ENCODE measurements at regions not wholly inside any gene's neighbourhood (a gene's known extent, or its start where the extent isn't known, plus 50 kb on each side); places are given as distances from the start of the nearest gene placed in this dataset.

GRCh38 chr20:24795436-24795835, 153.6 kb upstream of the CST7 start:
- DNase-seq (ENCODE audit: low read depth in 3 of 3) = no peak

- DNase-seq (ENCODE audit: low read depth in 3 of 3) = no peak
These were observed 152.8 kb upstream of the CST7 start for GRCh38 chr20:24796236-24796635.

- DNase-seq (ENCODE audit: low read depth in 3 of 3) = no peak
These were observed 152.0 kb upstream of the CST7 start for GRCh38 chr20:24797113-24797512.

- no peak for DNase-seq (ENCODE audit: low read depth in 3 of 3)
These were observed 151.1 kb upstream of the CST7 start for GRCh38 chr20:24797745-24798655.

- no peak for DNase-seq (ENCODE audit: low read depth in 3 of 3)
These were observed 150.0 kb upstream of the CST7 start for GRCh38 chr20:24798930-24799705.

- DNase-seq (ENCODE audit: low read depth in 3 of 3) = no peak
These were observed 149.0 kb upstream of the CST7 start for GRCh38 chr20:24799971-24800580.

- DNase-seq (ENCODE audit: low read depth in 3 of 3) = no peak
These were observed 146.7 kb upstream of the CST7 start for GRCh38 chr20:24802286-24802820.

GRCh38 chr20:24804481-24805206, 144.4 kb upstream of the CST7 start:
- DNase-seq (ENCODE audit: low read depth in 3 of 3) = no peak

- no peak for DNase-seq (ENCODE audit: low read depth in 3 of 3)
These were observed 143.4 kb upstream of the CST7 start for GRCh38 chr20:24805456-24806238.

- DNase-seq (ENCODE audit: low read depth in 3 of 3) = no peak
These were observed 142.1 kb upstream of the CST7 start for GRCh38 chr20:24806705-24807676.

- no peak for DNase-seq (ENCODE audit: low read depth in 3 of 3)
These were observed 140.5 kb upstream of the CST7 start for GRCh38 chr20:24808616-24809015.

- DNase-seq (ENCODE audit: low read depth in 3 of 3) = no peak
These were observed 139.5 kb upstream of the CST7 start for GRCh38 chr20:24809606-24810005.

- DNase-seq (ENCODE audit: low read depth in 3 of 3) = no peak
These were observed 138.2 kb upstream of the CST7 start for GRCh38 chr20:24810676-24811407.

- no peak for DNase-seq (ENCODE audit: low read depth in 3 of 3)
These were observed 136.7 kb upstream of the CST7 start for GRCh38 chr20:24812373-24812772.

GRCh38 chr20:24813080-24813479, 136.0 kb upstream of the CST7 start:
- no peak for DNase-seq (ENCODE audit: low read depth in 3 of 3)

GRCh38 chr20:24813496-24813895, 135.6 kb upstream of the CST7 start:
- no peak for DNase-seq (ENCODE audit: low read depth in 3 of 3)

GRCh38 chr20:24813936-24814335, 135.1 kb upstream of the CST7 start:
- DNase-seq (ENCODE audit: low read depth in 3 of 3) = no peak

- DNase-seq (ENCODE audit: low read depth in 3 of 3) = no peak
These were observed 134.4 kb upstream of the CST7 start for GRCh38 chr20:24814556-24815195.

Data from stimulated activated CD4-positive, alpha-beta T cell treated with anti-CD3 and anti-CD28 coated beads, TNF-alpha, amount 100 ng/mL, for 48 hours (primary cell).